ENCODE measurements at regions not wholly inside any gene's neighbourhood (a gene's known extent, or its start where the extent isn't known, plus 50 kb on each side); places are given as distances from the start of the nearest gene placed in this dataset.

DNA sequence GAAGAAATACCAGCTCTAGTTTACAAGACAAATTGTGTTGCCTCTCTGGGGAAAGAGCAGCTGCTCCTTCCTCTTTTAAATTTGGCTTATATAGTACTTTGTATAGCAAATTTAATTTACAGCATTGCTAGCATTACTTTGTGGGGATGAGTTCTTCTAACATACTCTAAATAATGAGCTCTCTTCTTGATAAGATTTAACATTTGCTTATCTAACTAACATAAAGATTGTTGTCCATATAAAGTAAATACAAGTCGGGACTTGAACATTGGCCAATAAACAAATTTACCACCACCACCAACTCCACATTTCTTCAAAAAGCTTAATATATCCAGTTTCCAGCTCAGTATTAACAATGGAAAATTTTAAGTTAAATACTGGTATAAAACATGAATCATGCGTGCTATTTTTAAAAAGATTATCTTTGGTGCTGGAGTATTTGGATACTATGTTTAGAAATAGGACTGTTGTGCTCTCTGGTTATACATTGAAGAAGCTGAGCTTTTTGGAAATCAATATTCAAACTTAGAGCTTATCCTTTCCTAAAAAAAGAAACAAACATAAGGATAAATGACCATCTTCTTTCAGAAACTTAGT lies 1146.9 kb upstream of the GJE1 start:
- peaks cover 40% of the 10 kb centered on the region for H3K4me1 Mint-ChIP-seq (ENCODE audit: unreplicated experiment)
- H3K9me3 Mint-ChIP-seq (ENCODE audit: unreplicated experiment): peaks cover 4% of the 10 kb centered on the region
- no peak for DNase-seq (ENCODE audit: extremely low spot score, unreplicated experiment)
- no peaks in the 10 kb centered on the region for H3K36me3 Mint-ChIP-seq (ENCODE audit: unreplicated experiment)
- H3K27me3 Mint-ChIP-seq (ENCODE audit: unreplicated experiment): no peaks in the 10 kb centered on the region
- H3K4me3 Mint-ChIP-seq (ENCODE audit: unreplicated experiment): no peak overlapping the region
- TF ChIP-seq, protein P1, sequence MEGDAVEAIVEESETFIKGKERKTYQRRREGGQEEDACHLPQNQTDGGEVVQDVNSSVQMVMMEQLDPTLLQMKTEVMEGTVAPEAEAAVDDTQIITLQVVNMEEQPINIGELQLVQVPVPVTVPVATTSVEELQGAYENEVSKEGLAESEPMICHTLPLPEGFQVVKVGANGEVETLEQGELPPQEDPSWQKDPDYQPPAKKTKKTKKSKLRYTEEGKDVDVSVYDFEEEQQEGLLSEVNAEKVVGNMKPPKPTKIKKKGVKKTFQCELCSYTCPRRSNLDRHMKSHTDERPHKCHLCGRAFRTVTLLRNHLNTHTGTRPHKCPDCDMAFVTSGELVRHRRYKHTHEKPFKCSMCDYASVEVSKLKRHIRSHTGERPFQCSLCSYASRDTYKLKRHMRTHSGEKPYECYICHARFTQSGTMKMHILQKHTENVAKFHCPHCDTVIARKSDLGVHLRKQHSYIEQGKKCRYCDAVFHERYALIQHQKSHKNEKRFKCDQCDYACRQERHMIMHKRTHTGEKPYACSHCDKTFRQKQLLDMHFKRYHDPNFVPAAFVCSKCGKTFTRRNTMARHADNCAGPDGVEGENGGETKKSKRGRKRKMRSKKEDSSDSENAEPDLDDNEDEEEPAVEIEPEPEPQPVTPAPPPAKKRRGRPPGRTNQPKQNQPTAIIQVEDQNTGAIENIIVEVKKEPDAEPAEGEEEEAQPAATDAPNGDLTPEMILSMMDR (IDR thresholded peaks at IDR 0.05): no peak
- H3K27ac Mint-ChIP-seq (ENCODE audit: unreplicated experiment): no peak overlapping the region

DNA sequence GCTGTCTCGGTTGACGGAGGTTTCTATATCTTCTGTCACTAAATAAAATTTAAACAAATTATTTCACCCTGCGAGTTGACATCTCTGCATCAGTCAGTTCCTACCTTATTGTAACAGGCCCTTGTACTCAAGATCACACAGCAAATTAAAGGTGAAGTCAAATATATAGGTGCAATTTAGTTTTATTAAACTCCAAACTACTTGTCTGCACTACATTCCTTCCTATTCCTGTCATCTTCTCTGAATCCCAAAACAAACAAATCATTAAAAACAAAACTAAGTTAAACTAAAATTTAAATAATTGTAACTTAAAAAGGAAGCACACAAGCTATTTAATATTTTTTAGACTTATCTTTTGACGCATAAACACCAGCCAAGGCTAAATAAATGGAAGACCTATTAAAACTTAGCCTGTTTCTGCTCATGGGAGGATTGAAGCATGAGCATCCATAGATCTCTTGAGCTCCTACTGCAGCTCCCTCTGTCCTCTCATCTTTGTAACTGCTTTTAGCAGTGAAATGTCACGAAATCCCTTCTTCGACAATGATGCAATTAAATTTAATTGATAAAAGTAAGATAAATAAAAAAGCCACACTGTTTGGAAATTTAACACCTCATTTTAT lies 1152.3 kb upstream of the GJE1 start:
- DNase-seq (ENCODE audit: extremely low spot score, unreplicated experiment): no peak
- no peak overlapping the region for H3K4me3 Mint-ChIP-seq (ENCODE audit: unreplicated experiment)
- H3K4me1 Mint-ChIP-seq (ENCODE audit: unreplicated experiment): peaks cover 45% of the 10 kb centered on the region
- no peaks in the 10 kb centered on the region for H3K36me3 Mint-ChIP-seq (ENCODE audit: unreplicated experiment)
- H3K9me3 Mint-ChIP-seq (ENCODE audit: unreplicated experiment): peaks cover 4% of the 10 kb centered on the region
- peak overlapping the region; percentile 81 for H3K27ac Mint-ChIP-seq (ENCODE audit: unreplicated experiment)
- H3K27me3 Mint-ChIP-seq (ENCODE audit: unreplicated experiment): no peaks in the 10 kb centered on the region
- TF ChIP-seq, protein P1 (IDR thresholded peaks at IDR 0.05): peak; percentile 28

DNA sequence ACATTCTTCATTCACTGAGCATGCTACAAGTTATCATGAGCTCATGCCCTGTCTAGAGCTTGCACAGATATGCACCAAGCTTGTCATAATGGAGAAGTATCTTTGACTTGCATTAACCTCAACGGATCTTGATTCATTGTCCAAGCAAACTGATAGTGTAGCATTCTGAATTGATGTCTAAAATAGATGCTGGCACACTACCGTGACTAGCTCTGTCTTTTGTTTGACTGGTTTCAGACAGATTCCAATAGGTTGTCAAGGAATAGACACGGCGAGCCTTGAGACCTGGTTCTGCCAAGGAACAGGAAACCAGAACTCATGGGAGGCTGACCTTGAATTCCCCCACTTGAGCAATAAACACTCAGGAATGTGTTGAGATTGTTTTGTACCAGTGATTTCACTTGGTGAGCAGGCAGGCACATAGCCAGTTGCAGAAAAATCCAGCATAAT lies 1153.1 kb upstream of the GJE1 start:
- TF ChIP-seq, protein P1 (IDR thresholded peaks at IDR 0.05): no peak
- H3K4me1 Mint-ChIP-seq (ENCODE audit: unreplicated experiment): peaks cover 43% of the 10 kb centered on the region
- DNase-seq (ENCODE audit: extremely low spot score, unreplicated experiment): no peak

DNA sequence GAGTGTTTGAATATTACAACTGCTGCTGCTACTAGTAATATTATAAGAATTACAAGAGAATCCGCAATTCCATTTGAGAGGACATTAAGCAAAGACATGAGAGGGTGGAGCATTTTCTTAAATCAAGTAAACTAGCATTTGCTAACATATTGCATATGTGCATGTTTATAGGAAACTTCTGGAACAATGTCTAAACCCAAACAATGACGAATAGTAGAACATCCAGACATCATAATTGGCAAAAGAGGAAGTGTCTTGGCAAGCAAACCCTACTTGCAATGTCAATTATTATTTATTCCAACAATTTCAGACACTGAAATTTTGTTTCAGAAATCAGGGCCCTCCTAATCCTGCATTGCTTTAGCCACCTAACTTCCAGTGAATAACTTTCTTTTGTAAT lies 1155.3 kb upstream of the GJE1 start:
- TF ChIP-seq, protein P1 (IDR thresholded peaks at IDR 0.05): no peak
- H3K9me3 Mint-ChIP-seq (ENCODE audit: unreplicated experiment): peaks cover 17% of the 10 kb centered on the region
- DNase-seq (ENCODE audit: extremely low spot score, unreplicated experiment): no peak
- H3K27me3 Mint-ChIP-seq (ENCODE audit: unreplicated experiment): no peaks in the 10 kb centered on the region
- H3K4me3 Mint-ChIP-seq (ENCODE audit: unreplicated experiment): no peak overlapping the region
- no peak overlapping the region for H3K27ac Mint-ChIP-seq (ENCODE audit: unreplicated experiment)
- H3K4me1 Mint-ChIP-seq (ENCODE audit: unreplicated experiment): peaks cover 40% of the 10 kb centered on the region
- H3K36me3 Mint-ChIP-seq (ENCODE audit: unreplicated experiment): peaks cover 16% of the 10 kb centered on the region

More for the DNA sequence above, 1153.1 kb upstream of the GJE1 start:
- Mint-ChIP-seq H3K27ac (ENCODE audit: unreplicated experiment) (peak overlapping the region; percentile 81), H3K36me3 (ENCODE audit: unreplicated experiment) (no peaks in the 10 kb centered on the region), H3K9me3 (ENCODE audit: unreplicated experiment) (peaks cover 4% of the 10 kb centered on the region), H3K27me3 (ENCODE audit: unreplicated experiment) (no peaks in the 10 kb centered on the region), H3K4me3 (ENCODE audit: unreplicated experiment) (no peak overlapping the region)

DNA sequence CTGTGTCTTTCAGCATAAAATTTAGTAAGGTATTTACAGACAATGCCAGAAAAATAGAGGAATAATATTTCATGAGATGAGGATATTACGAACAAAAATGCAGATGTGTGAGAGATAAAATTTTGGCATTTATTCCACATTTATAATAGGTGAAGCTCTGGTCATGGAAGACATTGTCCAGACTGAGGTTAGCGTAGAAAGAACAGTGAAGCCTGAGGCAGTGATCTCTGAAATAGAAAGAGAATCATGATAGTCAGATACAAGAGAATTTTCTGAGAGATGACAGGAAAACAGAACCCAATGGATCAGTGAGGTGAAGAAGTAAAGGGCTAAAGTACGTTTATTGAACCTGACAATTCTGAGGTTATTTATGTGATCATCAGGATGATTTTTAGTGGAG lies 1155.9 kb upstream of the GJE1 start:
- H3K27me3 Mint-ChIP-seq (ENCODE audit: unreplicated experiment): no peaks in the 10 kb centered on the region
- H3K4me1 Mint-ChIP-seq (ENCODE audit: unreplicated experiment): peaks cover 38% of the 10 kb centered on the region
- TF ChIP-seq, protein P1 (IDR thresholded peaks at IDR 0.05): no peak
- peaks cover 21% of the 10 kb centered on the region for H3K36me3 Mint-ChIP-seq (ENCODE audit: unreplicated experiment)
- no peak overlapping the region for H3K27ac Mint-ChIP-seq (ENCODE audit: unreplicated experiment)
- no peak for DNase-seq (ENCODE audit: extremely low spot score, unreplicated experiment)
- H3K4me3 Mint-ChIP-seq (ENCODE audit: unreplicated experiment): no peak overlapping the region
- peaks cover 22% of the 10 kb centered on the region for H3K9me3 Mint-ChIP-seq (ENCODE audit: unreplicated experiment)

All from osteocyte (in vitro differentiated cells).